ENCODE measurements at regions not wholly inside any gene's neighbourhood (a gene's known extent, or its start where the extent isn't known, plus 50 kb on each side); places are given as distances from the start of the nearest gene placed in this dataset.

DNA sequence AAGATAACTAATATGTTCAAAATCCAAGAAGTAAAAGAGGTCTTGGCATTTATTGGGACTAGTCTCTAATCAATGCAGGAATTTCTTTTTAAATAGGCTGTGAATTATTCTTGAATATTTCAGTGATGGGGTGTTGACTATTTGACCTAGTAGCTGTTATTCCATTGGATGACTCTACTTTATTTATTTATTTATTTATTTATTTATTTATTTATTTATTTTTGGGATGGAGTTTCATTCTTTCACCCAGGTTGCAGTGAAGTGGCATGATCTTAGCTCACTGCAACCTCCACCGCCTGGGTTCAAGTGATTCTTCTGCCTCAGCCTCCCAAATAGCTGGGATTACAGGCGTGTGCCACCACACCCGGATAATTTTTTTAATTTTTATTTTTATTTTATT lies 1227.8 kb downstream of the ZPLD1 start:
- H3K27me3 ChIP-seq, result no peaks in the 10 kb centered on the region
- no peak overlapping the region for H3K4me3 ChIP-seq
- TF ChIP-seq, protein P1, sequence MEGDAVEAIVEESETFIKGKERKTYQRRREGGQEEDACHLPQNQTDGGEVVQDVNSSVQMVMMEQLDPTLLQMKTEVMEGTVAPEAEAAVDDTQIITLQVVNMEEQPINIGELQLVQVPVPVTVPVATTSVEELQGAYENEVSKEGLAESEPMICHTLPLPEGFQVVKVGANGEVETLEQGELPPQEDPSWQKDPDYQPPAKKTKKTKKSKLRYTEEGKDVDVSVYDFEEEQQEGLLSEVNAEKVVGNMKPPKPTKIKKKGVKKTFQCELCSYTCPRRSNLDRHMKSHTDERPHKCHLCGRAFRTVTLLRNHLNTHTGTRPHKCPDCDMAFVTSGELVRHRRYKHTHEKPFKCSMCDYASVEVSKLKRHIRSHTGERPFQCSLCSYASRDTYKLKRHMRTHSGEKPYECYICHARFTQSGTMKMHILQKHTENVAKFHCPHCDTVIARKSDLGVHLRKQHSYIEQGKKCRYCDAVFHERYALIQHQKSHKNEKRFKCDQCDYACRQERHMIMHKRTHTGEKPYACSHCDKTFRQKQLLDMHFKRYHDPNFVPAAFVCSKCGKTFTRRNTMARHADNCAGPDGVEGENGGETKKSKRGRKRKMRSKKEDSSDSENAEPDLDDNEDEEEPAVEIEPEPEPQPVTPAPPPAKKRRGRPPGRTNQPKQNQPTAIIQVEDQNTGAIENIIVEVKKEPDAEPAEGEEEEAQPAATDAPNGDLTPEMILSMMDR (IDR thresholded peaks at IDR 0.05), result no peak
- TF ChIP-seq POLR2A (IDR thresholded peaks at IDR 0.05), result no peak
- intact Hi-C loops (cut with DNase I; ENCODE audit: low total_unique reads), result no loop called here
- no peaks in the 10 kb centered on the region for H3K36me3 ChIP-seq
- no peak for DNase-seq
- no peaks in the 10 kb centered on the region for H3K9me3 ChIP-seq
- no peak overlapping the region for H3K27ac ChIP-seq
- H3K4me1 ChIP-seq, result no peaks in the 10 kb centered on the region

DNA sequence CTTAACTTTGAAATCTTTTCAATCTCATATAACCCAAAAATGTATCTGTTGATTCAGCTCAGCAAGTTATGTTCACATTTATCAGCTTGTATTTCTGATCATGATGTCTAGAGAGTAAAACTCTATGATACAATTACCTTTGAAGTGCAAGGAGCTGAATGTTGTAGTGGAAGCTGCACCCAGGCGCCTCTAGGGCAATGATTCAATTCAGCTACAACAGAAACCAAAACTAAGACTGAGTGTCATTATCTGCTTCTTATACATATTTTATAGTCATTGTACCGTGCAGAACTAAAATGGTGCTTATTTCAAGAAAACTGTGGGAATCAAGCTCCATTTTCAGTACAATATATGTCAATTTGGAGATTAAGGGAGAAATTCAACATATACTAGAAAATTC lies 1237.5 kb downstream of the ZPLD1 start:
- Histone ChIP-seq H3K4me3 (no peak overlapping the region), H3K27me3 (no peaks in the 10 kb centered on the region), H3K9me3 (no peaks in the 10 kb centered on the region), H3K36me3 (no peaks in the 10 kb centered on the region), H3K4me1 (no peaks in the 10 kb centered on the region), H3K27ac (no peak overlapping the region)
- TF ChIP-seq, protein P1 (IDR thresholded peaks at IDR 0.05), result no peak
- intact Hi-C loops (cut with DNase I; ENCODE audit: low total_unique reads), result no loop called here
- DNase-seq, result no peak

DNA sequence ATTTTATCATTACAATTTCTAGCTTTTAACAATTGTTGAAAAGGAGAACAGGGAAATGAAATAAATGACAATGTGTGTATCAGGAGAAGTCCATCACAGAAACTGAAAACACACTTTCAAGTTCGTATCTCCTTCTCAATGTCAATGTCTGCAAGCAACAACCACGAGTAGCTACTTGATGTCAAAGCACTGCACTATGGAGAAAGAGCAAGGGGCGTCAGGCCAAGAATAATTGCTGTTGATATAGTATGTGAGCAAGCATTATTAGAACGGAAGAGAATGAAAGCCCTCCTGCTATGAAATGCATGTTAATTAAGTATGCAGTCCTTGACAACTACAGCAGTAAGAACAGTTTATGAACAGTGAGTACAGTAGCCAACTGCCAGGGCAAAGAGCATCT lies 1250.1 kb downstream of the ZPLD1 start:
- intact Hi-C loops (cut with DNase I; ENCODE audit: low total_unique reads), result no loop called here
- H3K4me3 ChIP-seq, result no peak overlapping the region
- DNase-seq, result no peak
- TF ChIP-seq, protein P1 (IDR thresholded peaks at IDR 0.05), result no peak
- no peak for TF ChIP-seq POLR2A (IDR thresholded peaks at IDR 0.05)
- no peak overlapping the region for H3K27ac ChIP-seq
- H3K36me3 ChIP-seq, result no peaks in the 10 kb centered on the region
- H3K4me1 ChIP-seq, result no peaks in the 10 kb centered on the region
- H3K27me3 ChIP-seq, result no peaks in the 10 kb centered on the region
- no peaks in the 10 kb centered on the region for H3K9me3 ChIP-seq

DNA sequence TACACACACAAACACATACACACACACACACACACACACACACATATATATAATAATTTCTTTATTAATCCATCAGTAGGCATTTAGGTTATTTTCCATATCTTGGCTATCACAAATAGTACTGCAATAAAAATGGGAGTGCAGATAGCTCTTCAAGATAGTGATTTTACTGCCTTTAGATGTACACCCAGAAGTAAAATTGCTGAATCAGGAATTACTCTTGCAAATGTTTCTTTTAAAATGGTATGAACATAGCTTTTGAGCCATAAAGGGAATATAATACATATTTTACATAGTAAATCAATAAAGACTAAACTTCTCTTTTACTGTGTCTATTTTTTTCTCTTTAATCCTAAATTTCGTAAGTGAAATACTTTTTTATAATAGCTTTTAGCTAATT lies 1251.1 kb downstream of the ZPLD1 start:
- DNase-seq, result no peak
- H3K27me3 ChIP-seq, result no peaks in the 10 kb centered on the region
- H3K4me3 ChIP-seq, result no peak overlapping the region
- no peak overlapping the region for H3K27ac ChIP-seq
- no peaks in the 10 kb centered on the region for H3K4me1 ChIP-seq
- no peaks in the 10 kb centered on the region for H3K9me3 ChIP-seq
- TF ChIP-seq, protein P1 (IDR thresholded peaks at IDR 0.05), result no peak
- no peak for TF ChIP-seq POLR2A (IDR thresholded peaks at IDR 0.05)
- intact Hi-C loops (cut with DNase I; ENCODE audit: low total_unique reads), result no loop called here
- no peaks in the 10 kb centered on the region for H3K36me3 ChIP-seq

DNA sequence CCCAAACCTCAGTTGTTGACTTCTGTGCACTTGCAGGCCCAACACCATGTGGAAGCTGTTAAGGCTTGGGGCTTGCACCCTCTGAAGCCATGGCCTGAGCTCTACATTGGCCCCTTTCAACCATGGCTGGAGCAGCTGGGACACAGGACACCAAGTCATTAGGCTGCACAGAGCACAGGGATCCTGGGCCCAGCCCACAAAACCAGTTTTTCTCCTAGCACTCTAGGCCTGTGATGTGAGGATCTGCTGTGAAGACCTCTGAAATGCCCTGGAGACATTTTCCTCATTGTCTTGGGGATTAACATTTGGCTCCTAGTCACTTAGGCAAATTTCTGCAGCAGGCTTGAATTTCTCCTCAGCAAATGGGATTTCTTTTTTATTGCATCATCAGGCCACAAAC lies 1255.7 kb downstream of the ZPLD1 start:
- Histone ChIP-seq H3K36me3 (no peaks in the 10 kb centered on the region), H3K27me3 (no peaks in the 10 kb centered on the region), H3K9me3 (no peaks in the 10 kb centered on the region), H3K4me3 (no peak overlapping the region), H3K4me1 (no peaks in the 10 kb centered on the region), H3K27ac (no peak overlapping the region)
- intact Hi-C loops (cut with DNase I; ENCODE audit: low total_unique reads), result no loop called here
- TF ChIP-seq POLR2A (IDR thresholded peaks at IDR 0.05), result no peak
- TF ChIP-seq, protein P1 (IDR thresholded peaks at IDR 0.05), result no peak
- no peak for DNase-seq
